GM12878 (cell line): ENCODE measurements at regions not wholly inside any gene's neighbourhood (a gene's known extent, or its start where the extent isn't known, plus 50 kb on each side); places are given as distances from the start of the nearest gene placed in this dataset.

Experiments used
- CBX5 ChIP-seq: sonication (generic); IDR thresholded peaks from 2 replicates; pipeline ENCODE4 v1.6.1; 2016; ENCODE audit warnings: low read depth, moderate library complexity, mild to moderate bottlenecking, inconsistent platforms
- EP300 ChIP-seq, 2 experiments: fragments of 150-350 bp in 1 of 2; IDR thresholded peaks; 2 replicates each; pipeline ENCODE4 v1.6.1; 2011 to 2012; ENCODE audit warnings: low read depth in 2 of 2, low read length in 2 of 2, borderline replicate concordance in 1 of 2, improper control_type of control experiment in 1 of 2, inconsistent platforms in 1 of 2; ENCODE audit not compliant: control insufficient read depth in 1 of 2
- SIN3A ChIP-seq: IDR thresholded peaks from 2 replicates; pipeline ENCODE4 v1.6.1; 2012; ENCODE audit warnings: low read depth, low read length, improper control_type of control experiment
- SP1 ChIP-seq: IDR thresholded peaks from one replicate; pipeline ENCODE4 v1.6.1; 2011; ENCODE audit warnings: low read depth, low read length
- SUPT20H ChIP-seq: IDR thresholded peaks from 2 replicates; pipeline ENCODE4 v1.6.1; 2011; ENCODE audit warnings: low read depth, mild to moderate bottlenecking, low read length, moderate library complexity, borderline replicate concordance; ENCODE audit not compliant: control insufficient read depth
- TF ChIP-seq, protein P1 (sequence below): IDR thresholded peaks from 2 replicates; pipeline ENCODE4 v1.6.1; 2011; ENCODE audit warnings: borderline replicate concordance, low read depth, mild to moderate bottlenecking, moderate library complexity, mixed read lengths, low read length; ENCODE audit not compliant: insufficient read depth; ENCODE audit errors: extremely low read length
- TF ChIP-seq, protein P2 (sequence below): IDR thresholded peaks from 2 replicates; pipeline ENCODE4 v1.6.1; 2012; ENCODE audit warnings: low read length, inconsistent platforms
- TF ChIP-seq, protein P3 (sequence below): IDR thresholded peaks from 2 replicates; pipeline ENCODE4 v1.6.1; 2012; ENCODE audit warnings: low read depth, low read length, improper control_type of control experiment

DNA sequence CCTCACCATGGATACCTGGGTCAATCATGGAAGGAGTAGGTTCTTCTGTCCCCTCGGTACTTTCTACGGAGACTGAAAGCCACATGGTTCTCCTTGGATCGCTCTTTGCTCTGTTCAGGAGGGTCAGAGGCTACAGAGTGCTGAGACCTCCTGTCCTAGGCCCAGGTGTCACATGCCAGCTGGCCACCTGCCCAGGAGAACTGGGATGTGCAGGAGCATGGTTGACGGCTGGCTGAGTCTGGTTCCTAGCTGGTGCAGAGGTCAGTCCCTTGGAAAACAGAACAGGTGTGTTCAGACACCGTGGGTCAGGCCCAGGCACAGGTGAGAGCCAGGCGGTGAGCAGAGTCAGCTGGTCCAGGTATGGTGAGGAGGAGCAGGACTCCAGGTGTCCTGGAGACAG is 416.3 kb downstream of the IRX1 start:
- TF ChIP-seq, protein P1, sequence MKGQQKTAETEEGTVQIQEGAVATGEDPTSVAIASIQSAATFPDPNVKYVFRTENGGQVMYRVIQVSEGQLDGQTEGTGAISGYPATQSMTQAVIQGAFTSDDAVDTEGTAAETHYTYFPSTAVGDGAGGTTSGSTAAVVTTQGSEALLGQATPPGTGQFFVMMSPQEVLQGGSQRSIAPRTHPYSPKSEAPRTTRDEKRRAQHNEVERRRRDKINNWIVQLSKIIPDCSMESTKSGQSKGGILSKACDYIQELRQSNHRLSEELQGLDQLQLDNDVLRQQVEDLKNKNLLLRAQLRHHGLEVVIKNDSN: no peak
- TF ChIP-seq, protein P2, sequence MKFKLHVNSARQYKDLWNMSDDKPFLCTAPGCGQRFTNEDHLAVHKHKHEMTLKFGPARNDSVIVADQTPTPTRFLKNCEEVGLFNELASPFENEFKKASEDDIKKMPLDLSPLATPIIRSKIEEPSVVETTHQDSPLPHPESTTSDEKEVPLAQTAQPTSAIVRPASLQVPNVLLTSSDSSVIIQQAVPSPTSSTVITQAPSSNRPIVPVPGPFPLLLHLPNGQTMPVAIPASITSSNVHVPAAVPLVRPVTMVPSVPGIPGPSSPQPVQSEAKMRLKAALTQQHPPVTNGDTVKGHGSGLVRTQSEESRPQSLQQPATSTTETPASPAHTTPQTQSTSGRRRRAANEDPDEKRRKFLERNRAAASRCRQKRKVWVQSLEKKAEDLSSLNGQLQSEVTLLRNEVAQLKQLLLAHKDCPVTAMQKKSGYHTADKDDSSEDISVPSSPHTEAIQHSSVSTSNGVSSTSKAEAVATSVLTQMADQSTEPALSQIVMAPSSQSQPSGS: no peak
- TF ChIP-seq EP300 (IDR thresholded peaks at IDR 0.05; ENCODE audit: borderline replicate concordance in 1 of 2, control insufficient read depth in 1 of 2, low read depth in 2 of 2, low read length in 2 of 2): no peak
- TF ChIP-seq, protein P3, sequence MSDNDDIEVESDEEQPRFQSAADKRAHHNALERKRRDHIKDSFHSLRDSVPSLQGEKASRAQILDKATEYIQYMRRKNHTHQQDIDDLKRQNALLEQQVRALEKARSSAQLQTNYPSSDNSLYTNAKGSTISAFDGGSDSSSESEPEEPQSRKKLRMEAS: no peak
- TF ChIP-seq SIN3A: no peak
- no peak for TF ChIP-seq SP1
- TF ChIP-seq SUPT20H: no peak
- TF ChIP-seq CBX5: no peak
